ENCODE measurements at regions not wholly inside any gene's neighbourhood (a gene's known extent, or its start where the extent isn't known, plus 50 kb on each side); places are given as distances from the start of the nearest gene placed in this dataset.

DNA sequence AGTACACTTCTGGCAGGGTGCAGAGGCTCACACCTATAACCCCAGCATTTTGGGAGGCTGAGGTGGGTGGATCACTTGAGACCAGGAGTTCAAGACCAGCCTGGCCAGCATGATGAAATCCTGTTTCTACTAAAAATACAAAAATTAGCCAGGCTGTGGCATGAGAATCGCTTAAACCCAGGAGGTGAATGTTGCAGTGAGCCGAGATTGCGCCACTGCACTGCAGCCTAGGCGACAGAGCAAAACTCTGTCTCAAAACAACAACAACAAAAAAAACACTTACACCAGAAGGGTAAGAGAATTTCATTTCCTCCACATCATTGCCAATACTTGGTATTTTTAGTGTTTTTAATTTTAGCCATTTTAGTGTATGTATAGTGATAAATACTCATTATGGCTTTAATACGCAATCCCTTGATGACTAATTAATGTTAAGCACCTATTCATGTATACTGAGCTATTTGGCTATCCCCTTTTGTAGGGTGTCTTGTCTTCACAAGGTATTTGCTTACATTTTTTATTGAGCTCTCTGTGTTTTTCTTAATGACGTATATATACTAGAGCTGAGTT lies 77.1 kb upstream of the TNR start:
- Histone ChIP-seq H3K4me3 (ENCODE audit: low read length) (no peak overlapping the region), H3K36me3 (replicated peaks; ENCODE audit: low read depth, low read length) (no peaks in the 10 kb centered on the region), H3K27me3 (ENCODE audit: low read depth, low read length) (peaks cover 38% of the 10 kb centered on the region), H3K4me1 (ENCODE audit: low read length) (no peaks in the 10 kb centered on the region), H3K9me3 (ENCODE audit: insufficient read depth, low read length) (no peaks in the 10 kb centered on the region), H3K9ac (ENCODE audit: low read length) (no peak overlapping the region), H3K79me2 (ENCODE audit: low read length) (no peaks in the 10 kb centered on the region), H2AFZ (ENCODE audit: low read depth, low read length) (no peak overlapping the region), H3K4me2 (ENCODE audit: low read length) (no peak overlapping the region), H3K27ac (ENCODE audit: low read length) (no peak overlapping the region), H4K20me1 (ENCODE audit: insufficient read depth, low read length) (no peaks in the 10 kb centered on the region)
- no peak for TF ChIP-seq EZH2phosphoT487 (IDR thresholded peaks at IDR 0.05; ENCODE audit: low read depth)
- TF ChIP-seq, protein P1, sequence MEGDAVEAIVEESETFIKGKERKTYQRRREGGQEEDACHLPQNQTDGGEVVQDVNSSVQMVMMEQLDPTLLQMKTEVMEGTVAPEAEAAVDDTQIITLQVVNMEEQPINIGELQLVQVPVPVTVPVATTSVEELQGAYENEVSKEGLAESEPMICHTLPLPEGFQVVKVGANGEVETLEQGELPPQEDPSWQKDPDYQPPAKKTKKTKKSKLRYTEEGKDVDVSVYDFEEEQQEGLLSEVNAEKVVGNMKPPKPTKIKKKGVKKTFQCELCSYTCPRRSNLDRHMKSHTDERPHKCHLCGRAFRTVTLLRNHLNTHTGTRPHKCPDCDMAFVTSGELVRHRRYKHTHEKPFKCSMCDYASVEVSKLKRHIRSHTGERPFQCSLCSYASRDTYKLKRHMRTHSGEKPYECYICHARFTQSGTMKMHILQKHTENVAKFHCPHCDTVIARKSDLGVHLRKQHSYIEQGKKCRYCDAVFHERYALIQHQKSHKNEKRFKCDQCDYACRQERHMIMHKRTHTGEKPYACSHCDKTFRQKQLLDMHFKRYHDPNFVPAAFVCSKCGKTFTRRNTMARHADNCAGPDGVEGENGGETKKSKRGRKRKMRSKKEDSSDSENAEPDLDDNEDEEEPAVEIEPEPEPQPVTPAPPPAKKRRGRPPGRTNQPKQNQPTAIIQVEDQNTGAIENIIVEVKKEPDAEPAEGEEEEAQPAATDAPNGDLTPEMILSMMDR (IDR thresholded peaks at IDR 0.05; ENCODE audit: low read depth, low read length), result no peak

DNA sequence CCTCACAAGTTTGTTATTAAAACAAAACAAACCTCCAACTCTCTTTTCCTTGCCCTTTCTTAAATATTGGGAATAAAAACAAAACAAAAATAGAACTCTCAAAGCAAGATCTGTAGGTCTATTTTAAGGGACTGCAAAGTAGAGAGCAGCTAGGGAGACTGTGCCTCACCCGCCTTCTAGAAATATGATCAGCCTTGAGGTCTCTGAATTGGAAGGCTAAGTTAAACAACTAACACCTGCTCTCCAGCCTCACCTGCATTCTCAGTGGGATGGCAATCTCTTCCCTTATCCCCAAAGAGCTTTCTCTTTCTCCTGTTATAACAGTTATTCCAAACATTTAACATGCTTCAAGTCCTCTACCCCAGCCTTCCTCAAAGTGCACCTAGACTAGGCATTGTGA lies 75.5 kb upstream of the TNR start:
- Histone ChIP-seq H3K4me1 (ENCODE audit: low read length) (no peaks in the 10 kb centered on the region), H3K9me3 (ENCODE audit: insufficient read depth, low read length) (no peaks in the 10 kb centered on the region), H3K9ac (ENCODE audit: low read length) (no peak overlapping the region), H3K27me3 (ENCODE audit: low read depth, low read length) (peaks cover 38% of the 10 kb centered on the region), H3K4me3 (ENCODE audit: low read length) (no peak overlapping the region), H3K79me2 (ENCODE audit: low read length) (no peaks in the 10 kb centered on the region), H4K20me1 (ENCODE audit: insufficient read depth, low read length) (no peaks in the 10 kb centered on the region), H3K4me2 (ENCODE audit: low read length) (no peak overlapping the region), H3K36me3 (replicated peaks; ENCODE audit: low read depth, low read length) (no peaks in the 10 kb centered on the region), H3K27ac (ENCODE audit: low read length) (no peak overlapping the region), H2AFZ (ENCODE audit: low read depth, low read length) (no peak overlapping the region)
- no peak for TF ChIP-seq EZH2phosphoT487 (IDR thresholded peaks at IDR 0.05; ENCODE audit: low read depth)
- TF ChIP-seq, protein P1 (IDR thresholded peaks at IDR 0.05; ENCODE audit: low read depth, low read length), result no peak

DNA sequence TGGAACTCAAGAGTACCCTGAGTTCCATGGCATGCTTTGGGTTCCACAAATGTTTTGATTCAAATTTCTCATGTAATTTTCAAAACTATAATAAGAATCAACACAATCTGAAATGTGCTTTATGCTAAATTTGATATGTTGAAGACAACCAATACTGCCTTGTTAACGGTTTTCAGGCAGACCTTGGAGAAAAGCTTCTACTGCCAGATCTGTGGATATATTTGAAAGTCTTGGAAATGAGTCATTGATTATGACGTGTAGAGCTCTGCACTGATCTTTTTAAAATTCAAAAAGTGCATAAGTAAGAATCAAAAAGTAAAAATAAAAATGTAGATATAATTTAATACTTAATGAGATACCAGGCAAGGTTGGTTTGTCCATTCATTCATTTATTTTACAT lies 74.0 kb upstream of the TNR start:
- Histone ChIP-seq H3K36me3 (replicated peaks; ENCODE audit: low read depth, low read length) (no peaks in the 10 kb centered on the region), H3K9me3 (ENCODE audit: insufficient read depth, low read length) (no peaks in the 10 kb centered on the region), H3K9ac (ENCODE audit: low read length) (no peak overlapping the region), H2AFZ (ENCODE audit: low read depth, low read length) (no peak overlapping the region), H3K4me1 (ENCODE audit: low read length) (no peaks in the 10 kb centered on the region), H3K4me3 (ENCODE audit: low read length) (no peak overlapping the region), H3K27ac (ENCODE audit: low read length) (no peak overlapping the region), H4K20me1 (ENCODE audit: insufficient read depth, low read length) (no peaks in the 10 kb centered on the region), H3K79me2 (ENCODE audit: low read length) (no peaks in the 10 kb centered on the region), H3K27me3 (ENCODE audit: low read depth, low read length) (peaks cover 33% of the 10 kb centered on the region), H3K4me2 (ENCODE audit: low read length) (no peak overlapping the region)
- TF ChIP-seq, protein P1 (IDR thresholded peaks at IDR 0.05; ENCODE audit: low read depth, low read length), result no peak
- no peak for TF ChIP-seq EZH2phosphoT487 (IDR thresholded peaks at IDR 0.05; ENCODE audit: low read depth)

DNA sequence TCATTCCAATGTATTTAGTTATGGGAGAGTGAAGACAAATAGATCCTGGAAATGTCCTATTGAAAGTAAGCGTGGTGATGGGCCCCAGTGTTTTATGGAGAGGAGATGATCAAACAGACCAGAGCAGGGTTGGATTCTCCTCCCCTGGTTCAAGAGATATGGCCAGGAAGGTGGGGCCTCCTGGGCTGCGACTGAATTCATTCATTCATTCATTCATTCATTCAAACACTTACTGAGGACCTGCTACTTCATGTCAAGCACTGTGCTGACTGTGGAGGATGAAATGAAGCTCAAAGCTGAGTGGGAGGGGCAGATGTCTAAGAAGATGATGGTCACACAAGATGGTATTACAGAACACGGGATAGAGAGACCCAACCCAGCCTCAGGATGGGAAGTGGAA lies 71.5 kb upstream of the TNR start:
- Histone ChIP-seq H3K9ac (ENCODE audit: low read length) (no peak overlapping the region), H3K4me2 (ENCODE audit: low read length) (no peak overlapping the region), H3K79me2 (ENCODE audit: low read length) (no peaks in the 10 kb centered on the region), H4K20me1 (ENCODE audit: insufficient read depth, low read length) (no peaks in the 10 kb centered on the region), H3K4me1 (ENCODE audit: low read length) (no peaks in the 10 kb centered on the region), H3K27me3 (ENCODE audit: low read depth, low read length) (peaks cover 23% of the 10 kb centered on the region), H3K9me3 (ENCODE audit: insufficient read depth, low read length) (no peaks in the 10 kb centered on the region), H2AFZ (ENCODE audit: low read depth, low read length) (no peak overlapping the region), H3K36me3 (replicated peaks; ENCODE audit: low read depth, low read length) (no peaks in the 10 kb centered on the region), H3K27ac (ENCODE audit: low read length) (no peak overlapping the region), H3K4me3 (ENCODE audit: low read length) (no peak overlapping the region)
- no peak for TF ChIP-seq EZH2phosphoT487 (IDR thresholded peaks at IDR 0.05; ENCODE audit: low read depth)
- TF ChIP-seq, protein P1 (IDR thresholded peaks at IDR 0.05; ENCODE audit: low read depth, low read length), result no peak
